HT1080 (cell line): ENCODE measurements at regions not wholly inside any gene's neighbourhood (a gene's known extent, or its start where the extent isn't known, plus 50 kb on each side); places are given as distances from the start of the nearest gene placed in this dataset.
"Not testable (repeated sequence)": the region's sequence is repeated elsewhere in the genome, so short reads cannot be mapped to it uniquely, and the experiment has no call there.

Experiments
- DNase-seq: peaks from one replicate; pipeline ENCODE4 v3.0.0-alpha.2; 2015; ENCODE audit warnings: low read depth

DNA sequence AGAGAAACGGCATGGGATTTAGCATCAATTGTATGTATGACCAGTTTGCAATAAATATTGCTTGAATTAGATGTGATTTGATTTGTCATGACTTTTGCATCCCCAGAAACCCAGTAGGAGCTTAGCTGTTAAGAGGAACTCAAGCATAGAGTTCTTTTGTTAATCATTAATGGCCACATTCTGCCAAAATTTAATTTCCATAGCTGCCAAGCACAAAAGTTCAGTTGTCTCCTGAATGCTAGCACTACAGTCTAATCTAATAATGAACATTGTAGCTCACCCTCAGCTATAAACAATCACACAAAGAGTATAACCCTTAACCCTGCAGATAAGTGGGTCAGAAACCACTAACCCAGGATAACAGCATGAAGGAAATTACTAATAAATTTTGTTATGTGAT lies 169.8 kb upstream of the GRAMD2B start:
- no peak for DNase-seq

DNA sequence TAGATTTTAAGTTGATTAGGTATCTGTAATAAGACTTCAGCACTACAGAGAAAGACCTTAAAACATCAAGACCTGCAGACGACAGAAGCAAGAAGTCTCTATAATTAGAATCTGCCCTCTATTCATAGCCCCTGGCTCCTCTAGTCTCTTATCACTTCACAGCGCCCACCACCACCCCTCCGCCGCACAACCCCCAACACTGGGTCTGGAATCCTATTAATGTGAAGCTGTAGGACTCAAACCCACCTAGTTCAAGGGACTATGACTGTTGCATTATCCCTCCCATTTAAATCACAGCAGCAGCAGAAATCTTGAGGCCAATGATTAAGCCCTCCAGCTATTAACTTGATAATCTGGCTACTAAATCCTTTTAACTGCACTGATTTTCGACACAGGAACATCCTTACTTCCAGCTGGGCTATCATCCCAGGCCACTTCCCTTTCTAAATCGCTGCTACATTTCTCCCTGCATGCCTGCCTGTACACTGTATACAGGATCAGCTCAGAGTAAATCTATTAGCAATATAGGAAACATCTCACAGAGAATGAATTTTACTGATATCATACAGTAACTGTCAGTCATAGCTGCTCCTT lies 159.5 kb upstream of the GRAMD2B start:
- DNase-seq = no peak

DNA sequence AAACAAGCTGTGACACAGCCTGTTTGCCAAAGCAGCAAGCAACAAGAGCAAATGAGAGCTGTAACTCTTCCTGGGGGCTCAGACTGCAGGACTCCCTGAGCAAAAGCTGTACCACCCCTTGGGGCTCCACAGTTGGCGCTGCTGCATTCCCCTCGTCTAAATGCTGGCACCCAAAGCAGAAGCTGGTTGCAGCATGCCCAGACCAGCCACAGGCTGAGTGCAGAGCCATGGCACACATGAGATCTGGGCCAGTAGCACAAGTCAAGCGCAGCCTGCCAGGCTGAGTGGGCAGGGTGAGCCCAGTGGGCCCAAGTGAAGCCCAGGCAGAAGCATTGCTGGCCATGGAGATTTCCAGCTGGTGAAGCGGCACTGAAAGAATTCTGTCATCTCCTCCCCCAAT lies 157.3 kb upstream of the GRAMD2B start:
- DNase-seq = no peak

DNA sequence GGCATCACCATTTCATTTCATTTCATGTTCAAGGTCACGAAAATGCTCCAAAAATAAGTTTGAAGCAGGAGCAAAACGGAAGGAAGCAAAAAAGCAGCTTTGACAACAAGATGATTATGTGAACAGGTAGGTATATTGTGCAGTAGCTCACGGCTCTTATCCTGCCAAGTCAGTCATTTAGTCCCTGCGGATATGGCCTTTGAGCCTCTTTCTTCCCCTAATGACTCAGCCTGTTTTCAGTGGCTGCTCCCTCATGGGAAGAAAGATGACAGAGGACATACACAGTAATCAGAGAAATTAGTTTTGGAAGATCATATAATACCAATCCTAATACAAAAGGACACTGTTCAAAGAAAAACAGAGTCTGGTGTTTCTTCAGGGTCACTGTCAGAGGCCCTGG lies 155.8 kb upstream of the GRAMD2B start:
- no peak for DNase-seq

- DNase-seq = no peak
These were observed 154.4 kb upstream of the GRAMD2B start for GRCh38 chr5:126268697-126269315.

DNA sequence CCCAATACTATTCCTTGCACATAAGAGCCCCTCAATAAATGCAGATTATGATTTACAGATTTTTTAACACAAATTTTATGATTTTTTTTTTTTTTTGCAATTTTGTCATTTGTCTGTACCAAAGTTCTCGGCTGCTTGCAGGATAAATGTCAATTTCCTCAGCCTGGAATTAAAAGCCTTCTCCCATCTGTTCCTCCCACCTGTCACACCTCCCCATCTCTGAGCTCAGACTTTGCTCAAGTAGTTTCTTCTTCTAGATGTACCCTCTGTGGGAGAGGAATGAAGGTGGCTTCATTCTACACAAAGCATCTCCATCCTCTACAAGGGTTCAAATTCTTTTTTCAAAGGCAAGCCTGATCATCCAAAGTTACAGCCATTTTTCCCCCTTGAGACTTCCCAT lies 153.7 kb upstream of the GRAMD2B start:
- no peak for DNase-seq

GRCh38 chr5:126271141-126271540 lies 152.1 kb upstream of the GRAMD2B start:
- no peak for DNase-seq

- no peak for DNase-seq
These were observed 149.0 kb upstream of the GRAMD2B start for GRCh38 chr5:126274076-126274762.

DNA sequence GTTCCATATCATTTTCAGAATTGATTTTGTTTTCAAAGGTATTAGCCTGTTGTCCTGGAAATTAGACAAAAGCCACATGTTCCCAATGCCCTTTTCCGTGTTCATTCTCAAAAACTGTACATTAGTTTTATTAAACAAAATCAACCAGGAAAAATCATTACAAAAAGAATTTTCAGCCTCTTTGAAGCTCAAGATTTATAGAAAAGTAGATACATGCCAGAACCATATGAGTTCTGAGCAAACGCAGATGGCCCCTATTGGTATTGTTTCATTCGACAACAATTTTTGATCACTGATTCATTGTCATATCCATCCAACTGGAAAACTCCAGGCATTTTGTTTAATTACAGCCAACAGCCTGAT lies 148.5 kb upstream of the GRAMD2B start:
- no peak for DNase-seq

DNA sequence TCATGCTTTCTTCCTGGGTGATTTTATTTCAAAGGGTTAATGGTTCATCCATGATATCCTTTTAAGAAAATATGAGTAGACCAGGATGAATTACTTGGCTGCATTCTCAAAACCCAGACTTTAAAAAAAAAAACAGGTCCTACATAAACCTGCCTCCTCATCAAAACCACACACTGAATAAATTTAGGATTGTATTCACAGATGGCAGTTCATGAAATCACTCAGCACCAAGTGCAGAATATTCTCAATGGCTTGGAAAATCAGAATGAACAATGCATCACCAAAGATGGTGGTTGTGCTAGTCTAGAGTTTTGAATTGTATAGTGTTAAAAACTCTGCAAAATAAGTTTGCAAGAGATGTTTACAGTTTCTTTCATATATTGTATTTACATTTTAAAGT lies 145.4 kb upstream of the GRAMD2B start:
- DNase-seq = no peak

GRCh38 chr5:126280343-126280742 lies 142.9 kb upstream of the GRAMD2B start:
- DNase-seq = no peak

- DNase-seq = no peak
These were observed 142.4 kb upstream of the GRAMD2B start for GRCh38 chr5:126280846-126281245.

DNA sequence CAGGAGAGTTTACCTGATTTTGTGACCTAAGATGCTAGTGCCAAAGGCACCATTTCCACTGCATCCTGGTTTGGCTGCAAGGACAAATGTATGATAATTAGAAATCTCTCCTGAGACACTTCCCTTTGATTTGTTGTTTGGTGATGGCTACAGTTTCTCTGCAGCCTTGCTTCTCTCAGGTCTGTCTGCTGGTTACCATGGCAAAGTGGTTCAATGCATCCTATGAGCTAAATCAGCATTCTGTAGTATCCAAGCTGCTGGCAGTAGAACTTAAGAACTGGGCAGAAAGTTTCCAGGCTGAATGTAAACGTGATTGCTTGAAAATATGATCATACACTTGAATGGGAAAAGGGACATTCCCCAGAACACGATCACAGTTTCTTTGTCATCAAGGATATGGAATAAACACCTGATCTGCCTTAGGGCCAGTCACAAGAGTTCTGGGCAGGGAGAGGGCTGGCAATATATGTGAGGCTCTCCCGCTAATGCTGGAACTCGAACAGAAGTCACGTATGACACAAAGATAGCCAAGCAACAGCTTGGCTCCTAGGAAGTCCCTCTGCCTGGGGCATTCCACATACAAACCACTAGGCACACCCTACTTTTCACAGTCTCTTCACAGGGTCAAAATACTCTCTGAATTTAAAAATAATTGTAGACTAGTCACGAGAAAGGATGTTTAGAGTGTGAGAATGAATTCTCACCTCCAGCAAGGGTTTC lies 138.1 kb upstream of the GRAMD2B start:
- no peak for DNase-seq

DNA sequence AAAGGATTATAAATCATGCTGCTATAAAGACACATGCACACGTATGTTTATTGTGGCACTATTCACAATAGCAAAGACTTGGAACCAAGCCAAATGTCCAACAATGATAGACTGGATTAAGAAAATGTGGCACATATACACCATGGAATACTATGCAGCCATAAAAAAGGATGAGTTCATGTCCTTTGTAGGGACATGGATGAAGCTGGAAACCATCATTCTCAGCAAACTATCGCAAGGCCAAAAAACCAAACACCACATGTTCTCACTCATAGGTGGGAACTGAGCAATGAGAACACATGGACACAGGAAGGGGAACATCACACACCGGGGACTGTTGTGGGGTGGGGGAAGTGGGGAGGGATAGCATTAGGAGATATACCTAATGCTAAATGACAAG lies 127.1 kb upstream of the GRAMD2B start:
- not testable (repeated sequence) for DNase-seq

- DNase-seq = no peak
These were observed 122.9 kb upstream of the GRAMD2B start for GRCh38 chr5:126300293-126300692.

GRCh38 chr5:126301056-126301455 lies 122.2 kb upstream of the GRAMD2B start:
- DNase-seq = no peak

DNA sequence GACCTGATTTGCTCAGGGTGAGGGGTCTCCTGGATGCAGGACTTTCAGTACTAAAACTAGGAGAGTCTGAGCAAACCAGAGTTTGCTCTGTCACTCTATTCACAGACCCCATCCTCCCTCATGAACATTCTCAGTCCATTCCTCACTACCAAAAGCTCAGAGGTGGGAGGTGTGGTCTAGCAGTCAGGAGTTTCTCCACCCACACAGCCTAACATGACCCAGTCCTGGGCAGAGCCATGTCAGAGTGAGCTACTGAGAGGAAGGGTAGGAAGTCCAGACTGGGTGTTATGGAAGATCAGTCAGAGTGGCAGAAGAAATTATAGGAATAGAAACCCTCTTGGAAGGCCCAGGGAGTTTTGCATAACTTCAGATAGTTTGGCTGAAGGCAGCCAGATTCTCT lies 113.3 kb upstream of the GRAMD2B start:
- no peak for DNase-seq

DNA sequence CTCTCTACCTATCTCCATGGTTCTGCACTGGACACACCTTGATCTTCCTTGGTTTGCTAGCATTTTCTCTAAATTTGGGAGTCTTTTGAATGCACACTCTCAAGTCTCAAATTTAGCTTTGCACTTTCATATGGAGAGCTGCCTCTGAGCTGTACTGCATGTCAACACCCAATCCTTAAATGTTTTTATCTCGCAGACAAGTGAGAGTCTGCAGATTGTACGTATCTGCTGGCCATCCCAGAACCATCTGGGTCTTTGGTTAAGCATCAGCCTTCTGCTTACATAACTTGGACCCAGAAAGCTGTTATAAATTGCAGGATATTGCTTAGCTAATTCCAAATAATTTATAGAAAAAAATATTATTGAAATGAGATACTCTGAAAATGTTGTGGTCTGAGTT lies 111.4 kb upstream of the GRAMD2B start:
- DNase-seq = no peak

DNA sequence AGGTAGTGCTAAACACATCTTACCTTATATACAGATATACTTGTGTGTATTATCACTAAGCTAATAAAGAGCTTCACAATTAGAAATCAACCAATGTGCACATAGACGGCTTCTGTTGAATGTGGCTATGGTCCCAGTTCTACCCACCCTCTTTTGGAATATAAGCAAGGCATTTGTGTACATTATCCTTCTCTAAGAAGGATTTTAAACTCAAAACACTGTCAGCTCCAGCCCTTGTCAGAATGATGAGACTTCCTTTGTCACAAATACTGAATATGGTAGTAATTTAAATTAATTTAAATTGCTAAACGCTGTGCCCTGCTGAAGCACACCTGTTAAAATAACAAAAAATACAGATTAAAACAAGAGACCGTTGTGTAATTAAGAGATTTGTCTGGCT lies 107.9 kb upstream of the GRAMD2B start:
- no peak for DNase-seq

DNA sequence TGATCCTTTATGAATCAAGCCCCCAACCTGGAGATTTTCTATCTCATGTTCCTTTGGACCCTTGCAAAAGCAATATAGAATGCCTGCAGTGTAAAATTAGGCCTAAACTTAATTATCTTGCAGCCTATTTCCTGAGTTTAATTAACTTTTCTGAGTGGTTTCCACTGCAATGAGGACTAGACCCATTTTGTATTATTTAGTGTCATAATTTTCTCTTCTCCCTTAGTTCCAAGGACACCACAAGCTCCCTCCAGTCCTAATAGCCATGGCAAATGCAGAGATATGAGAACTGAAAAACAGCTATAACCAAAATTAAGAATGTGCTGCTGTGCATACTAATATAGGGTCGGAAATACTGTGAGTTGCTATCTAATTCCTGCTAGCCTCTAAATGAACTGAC lies 90.9 kb upstream of the GRAMD2B start:
- DNase-seq = no peak

DNA sequence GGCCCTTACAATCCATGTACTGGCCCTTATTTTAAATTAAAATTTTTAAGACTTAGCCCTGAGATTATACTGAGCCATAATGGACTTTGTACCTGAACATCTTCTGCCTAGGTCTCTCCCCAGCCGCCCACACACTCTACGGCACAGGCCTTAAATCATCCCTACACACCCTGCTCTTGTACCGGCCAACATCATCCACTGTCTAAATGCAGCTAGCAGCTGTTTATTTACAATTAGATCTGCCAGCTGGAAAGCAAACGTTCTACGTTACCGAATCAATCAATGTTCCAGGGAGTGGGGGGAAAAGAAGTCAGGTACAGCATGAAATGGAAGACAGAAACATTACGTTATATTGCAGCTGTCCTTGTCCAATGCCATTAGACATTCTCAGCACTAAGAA lies 88.4 kb upstream of the GRAMD2B start:
- DNase-seq = no peak

GRCh38 chr5:126335886-126336285 lies 87.3 kb upstream of the GRAMD2B start:
- DNase-seq = no peak

DNA sequence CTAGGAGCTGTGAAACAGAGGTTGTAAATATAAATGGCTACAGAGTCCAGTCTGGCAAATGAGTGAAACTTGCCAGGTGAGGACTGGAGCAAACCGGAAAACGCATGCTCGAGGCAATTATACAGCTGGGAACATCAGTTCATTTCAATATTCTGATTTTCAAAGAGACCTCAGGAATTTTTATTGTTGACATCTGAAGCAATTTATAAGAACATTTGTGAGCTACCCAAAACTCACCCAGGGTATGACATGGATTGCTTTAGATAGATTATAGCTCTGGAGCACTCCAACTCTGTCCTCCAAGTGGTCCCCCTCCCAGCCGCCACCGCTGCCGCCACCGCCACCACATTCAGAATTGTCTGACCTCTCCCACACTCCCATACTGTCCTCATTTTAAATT lies 84.6 kb upstream of the GRAMD2B start:
- no peak for DNase-seq
